HEK293 (cell line): ENCODE measurements at regions not wholly inside any gene's neighbourhood (a gene's known extent, or its start where the extent isn't known, plus 50 kb on each side); places are given as distances from the start of the nearest gene placed in this dataset.

Experiments used
- CTCF ChIA-PET: fragments of 350-600 bp; formaldehyde crosslinking; extraction: SDS; loops from one replicate; lab custom pipeline; 2021; ENCODE audit warnings: antibody characterized with exemption; lab: Yijun Ruan, JAX
- POLR2A ChIA-PET: fragments of 300-600 bp; formaldehyde crosslinking; extraction: SDS; loops from one replicate; lab custom pipeline; 2020; ENCODE audit warnings: antibody characterized with exemption, inconsistent platforms; lab: Yijun Ruan, JAX
- H3K27ac ChIP-seq: fragments of 200-500 bp; sonication (Bioruptor generic); 2 replicates; pipeline ENCODE4 v1.5.1; 2014; ENCODE audit warnings: low read depth, low read length, control low read depth, inconsistent platforms; ENCODE audit errors: extremely low read depth
- H3K36me3 ChIP-seq, 2 experiments: fragments of 200-500 bp in 1 of 2; sonication (Bioruptor generic) in 1 of 2; 1 replicate in 1 of 2; 2 replicates in 1 of 2; pipeline ENCODE4 v1.5.1; 2014 to 2017; ENCODE audit warnings: inconsistent platforms in 2 of 2, low read length in 2 of 2; ENCODE audit not compliant: control insufficient read depth in 2 of 2, insufficient read depth in 1 of 2
- H3K4me1 ChIP-seq: fragments of 200-500 bp; sonication (Bioruptor generic); 2 replicates; pipeline ENCODE4 v1.5.1; 2014; ENCODE audit warnings: mild to moderate bottlenecking, low read length, inconsistent platforms; ENCODE audit not compliant: control insufficient read depth, insufficient read depth
- H3K4me3 ChIP-seq: 2 replicates; pipeline ENCODE4 v1.5.1; 2011; ENCODE audit warnings: low read depth, mild to moderate bottlenecking, control low read depth, low read length, moderate library complexity
- H3K9me3 ChIP-seq: fragments of 200-500 bp; sonication (Bioruptor generic); 2 replicates; pipeline ENCODE4 v1.5.1; 2014; ENCODE audit warnings: low read depth, low read length, inconsistent platforms; ENCODE audit not compliant: control insufficient read depth, insufficient read depth
- AEBP2 ChIP-seq: fragments of 450-650 bp; formaldehyde crosslinking; IDR thresholded peaks from 2 replicates; pipeline ENCODE4 v1.5.1; 2016; ENCODE audit warnings: missing biosample characterization, missing genetic modification characterization, borderline replicate concordance
- GLIS1 ChIP-seq: fragments of 450-650 bp; formaldehyde crosslinking; IDR thresholded peaks from 2 replicates; pipeline ENCODE4 v1.5.1; 2016; ENCODE audit warnings: missing biosample characterization, missing genetic modification characterization
- HOXC10 ChIP-seq: sonication (generic); formaldehyde crosslinking; IDR thresholded peaks from 2 replicates; pipeline ENCODE4 v1.8.1; 2023; ENCODE audit warnings: mild to moderate bottlenecking, missing genetic modification reagents
- KLF1 ChIP-seq: fragments of 450-650 bp; formaldehyde crosslinking; IDR thresholded peaks from 2 replicates; pipeline ENCODE4 v1.5.1; 2016; ENCODE audit warnings: missing biosample characterization, missing genetic modification characterization
- KLF17 ChIP-seq: fragments of 450-650 bp; formaldehyde crosslinking; IDR thresholded peaks from 2 replicates; pipeline ENCODE4 v1.5.1; 2016; ENCODE audit warnings: missing biosample characterization, missing genetic modification characterization
- KLF7 ChIP-seq: fragments of 450-650 bp; formaldehyde crosslinking; IDR thresholded peaks from 2 replicates; pipeline ENCODE4 v1.5.1; 2016; ENCODE audit warnings: missing biosample characterization, missing genetic modification characterization, borderline replicate concordance
- PRDM1 ChIP-seq: fragments of 450-650 bp; formaldehyde crosslinking; IDR thresholded peaks from 2 replicates; pipeline ENCODE4; 2016; ENCODE audit warnings: missing biosample characterization, missing genetic modification characterization
- TRIM28 ChIP-seq: IDR thresholded peaks from 2 replicates; pipeline ENCODE4 v1.6.1; 2011; ENCODE audit warnings: low read length, control low read depth, borderline replicate concordance
- ZBTB6 ChIP-seq: fragments of 450-650 bp; formaldehyde crosslinking; IDR thresholded peaks from 2 replicates; pipeline ENCODE4 v1.5.1; 2017; ENCODE audit warnings: missing biosample characterization, missing genetic modification characterization
- ZFP69B ChIP-seq: fragments of 450-650 bp; formaldehyde crosslinking; IDR thresholded peaks from 2 replicates; pipeline ENCODE4 v1.5.1; 2016; ENCODE audit warnings: missing biosample characterization, missing genetic modification characterization
- ZNF114 ChIP-seq: fragments of 450-650 bp; formaldehyde crosslinking; IDR thresholded peaks from 2 replicates; pipeline ENCODE4 v1.5.0; 2017; ENCODE audit warnings: missing biosample characterization, missing genetic modification characterization
- ZNF211 ChIP-seq: fragments of 450-650 bp; formaldehyde crosslinking; IDR thresholded peaks from 2 replicates; pipeline ENCODE4 v1.5.1; 2016; ENCODE audit warnings: low read depth, missing biosample characterization, missing genetic modification characterization
- ZNF24 ChIP-seq: fragments of 450-650 bp; formaldehyde crosslinking; IDR thresholded peaks from 2 replicates; pipeline ENCODE4 v1.5.1; 2016; ENCODE audit warnings: missing biosample characterization, missing genetic modification characterization
- ZNF280D ChIP-seq: fragments of 450-650 bp; formaldehyde crosslinking; IDR thresholded peaks from 2 replicates; pipeline ENCODE4 v1.5.1; 2016; ENCODE audit warnings: missing biosample characterization, missing genetic modification characterization
- ZNF292 ChIP-seq: fragments of 450-650 bp; formaldehyde crosslinking; IDR thresholded peaks from 2 replicates; pipeline ENCODE4 v1.5.1; 2016; ENCODE audit warnings: low read depth, missing biosample characterization, missing genetic modification characterization, borderline replicate concordance
- ZNF366 ChIP-seq: fragments of 450-650 bp; formaldehyde crosslinking; conservative IDR thresholded peaks from 2 replicates; pipeline ENCODE4 v1.5.1; 2016; ENCODE audit warnings: missing biosample characterization, missing genetic modification characterization
- ZNF501 ChIP-seq: fragments of 450-650 bp; formaldehyde crosslinking; IDR thresholded peaks from 2 replicates; pipeline ENCODE4 v1.5.1; 2016; ENCODE audit warnings: missing biosample characterization, missing genetic modification characterization
- ZNF596 ChIP-seq: fragments of 450-650 bp; IDR thresholded peaks from 2 replicates; pipeline ENCODE4 v1.5.0; 2018; ENCODE audit warnings: missing biosample characterization, mild to moderate bottlenecking, missing genetic modification characterization, moderate library complexity
- ZNF626 ChIP-seq: fragments of 450-650 bp; sonication (Bioruptor Pico); formaldehyde crosslinking; IDR thresholded peaks from 2 replicates; pipeline ENCODE4 v1.5.1; 2018; ENCODE audit warnings: missing biosample characterization, missing genetic modification characterization, inconsistent platforms
- ZNF654 ChIP-seq: fragments of 450-650 bp; formaldehyde crosslinking; IDR thresholded peaks from 2 replicates; pipeline ENCODE4 v1.5.1; 2016; ENCODE audit warnings: low read depth, missing biosample characterization, missing genetic modification characterization

- no peaks in the 10 kb centered on the region for H3K36me3 ChIP-seq
- no peak for TF ChIP-seq PRDM1
- TF ChIP-seq AEBP2 (tag by site-specific recombination), result no peak
- TF ChIP-seq KLF1 (tag by site-specific recombination), result no peak
- TF ChIP-seq ZNF114 (tag by site-specific recombination), result no peak
- no peak for TF ChIP-seq ZNF211 (tag by site-specific recombination)
- TF ChIP-seq ZNF24 (tag by site-specific recombination), result no peak
- no peak for TF ChIP-seq ZNF292 (tag by site-specific recombination)
- no peak for TF ChIP-seq ZNF626 (tag by site-specific recombination)
- no peak for TF ChIP-seq KLF7 (tag by site-specific recombination)
- TF ChIP-seq, all 188 proteins: peak for 0
- H3K4me1 ChIP-seq, result no peaks in the 10 kb centered on the region
- H3K27ac ChIP-seq, result no peak overlapping the region
- POLR2A ChIA-PET, result no interaction called here
- CTCF ChIA-PET, result interaction anchor here (0.6 kb wide), 1 partner anchor 1206 kb away, joined by 7 read pairs; no protein-coding TSS in a partner anchor
- no peaks in the 10 kb centered on the region for H3K9me3 ChIP-seq
- no peak overlapping the region for H3K4me3 ChIP-seq
Observed at GRCh38 chr16:59295993-59296736, 562.0 kb upstream of the GOT2 start.

GRCh38 chr16:59295474-59295873 lies 561.4 kb upstream of the GOT2 start:
- Histone ChIP-seq H3K4me1 (no peaks in the 10 kb centered on the region), H3K9me3 (no peaks in the 10 kb centered on the region), H3K4me3 (no peak overlapping the region), H3K27ac (no peak overlapping the region), H3K36me3 (no peaks in the 10 kb centered on the region)
- ChIA-PET POLR2A (no interaction called here), CTCF (interaction anchor here (0.6 kb wide), 1 partner anchor 1206 kb away, joined by 7 read pairs; no protein-coding TSS in a partner anchor)
- TF ChIP-seq ZNF366 (tag by site-specific recombination) (peak; percentile 52; the same call in 1 of the 2 replicates), ZNF654 (tag by site-specific recombination) (no peak), PRDM1 (peak; percentile 52; the same call in 1 of the 2 replicates)

- CTCF ChIA-PET, result no interaction called here
- no peaks in the 10 kb centered on the region for H3K9me3 ChIP-seq
- H3K4me1 ChIP-seq, result no peaks in the 10 kb centered on the region
- TF ChIP-seq ZNF280D (no peak), ZNF501 (no peak), HOXC10 (CRISPR knock-in tag) (no peak), KLF17 (tag by site-specific recombination) (no peak), ZBTB6 (no peak), ZNF596 (tag by site-specific recombination) (no peak), TRIM28 (no peak), GLIS1 (tag by site-specific recombination) (no peak), ZFP69B (tag by site-specific recombination) (no peak)
- no peak overlapping the region for H3K27ac ChIP-seq
- H3K36me3 ChIP-seq, result no peaks in the 10 kb centered on the region
- no peak overlapping the region for H3K4me3 ChIP-seq
- POLR2A ChIA-PET, result no interaction called here
Observed at GRCh38 chr16:59290718-59291117, 556.6 kb upstream of the GOT2 start.
